H1 (cell line): ENCODE measurements at regions not wholly inside any gene's neighbourhood (a gene's known extent, or its start where the extent isn't known, plus 50 kb on each side); places are given as distances from the start of the nearest gene placed in this dataset.

Experiments
- CHD7 ChIP-seq: fragments of 300-600 bp; sonication (generic); IDR thresholded peaks from 2 replicates; pipeline ENCODE4 v1.7.1; 2012; ENCODE audit warnings: low read length, moderate library complexity, mild to moderate bottlenecking, inconsistent platforms; ENCODE audit not compliant: insufficient replicate concordance
- CREB1 ChIP-seq: IDR thresholded peaks from 2 replicates; pipeline ENCODE4 v1.6.1; 2012; ENCODE audit warnings: inconsistent platforms
- EZH2 ChIP-seq: fragments of 200-600 bp; sonication (generic); IDR thresholded peaks from 2 replicates; pipeline ENCODE4 v1.7.1; 2012; ENCODE audit warnings: low read depth, mild to moderate bottlenecking, moderate library complexity, low read length, inconsistent platforms; ENCODE audit not compliant: severe bottlenecking
- KDM5A ChIP-seq: fragments of 200-600 bp; IDR thresholded peaks from 2 replicates; pipeline ENCODE4 v1.7.1; 2012; ENCODE audit warnings: mild to moderate bottlenecking, low read length, inconsistent platforms, mixed read lengths

GRCh38 chr12:105812366-105812765 is 326.4 kb downstream of the NUAK1 start (continued):
- TF ChIP-seq CHD7 (no peak), EZH2 (no peak), KDM5A (no peak), CREB1 (no peak)
- TF ChIP-seq, all 59 proteins: peak for 0
